Stimulated activated CD4-positive, alpha-beta T cell treated with anti-CD3 and anti-CD28 coated beads, TNF-alpha, amount 100 ng/mL, for 4 hours (primary cell): ENCODE measurements at regions not wholly inside any gene's neighbourhood (a gene's known extent, or its start where the extent isn't known, plus 50 kb on each side); places are given as distances from the start of the nearest gene placed in this dataset.

Source experiments
- DNase-seq, 3 experiments: peaks; one replicate each; pipeline ENCODE4 v3.0.0-alpha.2; 2020; ENCODE audit warnings: low read depth in 3 of 3

- no peak for DNase-seq
Observed at GRCh38 chr14:54090274-54090673, 133.6 kb upstream of the BMP4 start.

- DNase-seq: no peak
Observed at GRCh38 chr14:54094765-54095164, 138.1 kb upstream of the BMP4 start.

- DNase-seq: no peak
Observed at GRCh38 chr14:54098536-54098935, 141.9 kb upstream of the BMP4 start.

DNA sequence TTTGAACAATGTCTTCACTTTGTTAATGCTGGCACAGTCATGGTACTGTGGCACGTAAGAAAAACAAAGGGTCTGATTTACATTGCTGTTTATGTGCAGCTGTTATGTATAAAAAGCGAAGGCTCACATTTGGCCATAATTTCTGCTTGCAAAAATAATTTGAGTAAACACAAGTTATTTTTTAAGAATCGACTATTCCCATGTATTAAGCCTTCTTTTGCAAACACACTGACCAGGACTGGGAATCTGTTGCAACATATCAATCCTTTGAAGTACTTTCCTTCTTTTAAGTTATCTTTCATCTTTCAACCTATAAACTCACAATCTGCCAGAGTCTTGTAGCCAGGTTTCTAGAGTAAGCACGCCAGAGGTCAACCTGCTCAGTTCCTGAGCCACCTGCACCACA is 145.4 kb upstream of the BMP4 start:
- DNase-seq: no peak

DNA sequence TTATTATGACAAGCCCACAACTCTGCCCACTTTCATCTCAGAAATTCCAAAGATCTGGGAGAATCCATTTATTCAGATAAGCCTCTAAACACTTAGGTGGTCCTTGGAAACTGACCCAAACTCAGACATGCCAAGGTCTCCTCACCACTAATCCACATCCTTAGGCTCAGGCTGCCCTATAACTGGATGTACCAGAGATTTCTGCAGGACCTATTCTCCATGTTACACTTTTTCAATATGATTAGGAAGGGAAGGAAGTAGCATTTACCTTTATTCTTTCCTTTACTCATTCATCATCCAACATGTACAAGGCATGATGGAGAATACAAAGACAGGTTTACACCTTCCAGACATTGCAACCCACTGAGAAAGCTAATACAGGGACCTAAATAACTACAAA is 145.9 kb upstream of the BMP4 start:
- no peak for DNase-seq

DNA sequence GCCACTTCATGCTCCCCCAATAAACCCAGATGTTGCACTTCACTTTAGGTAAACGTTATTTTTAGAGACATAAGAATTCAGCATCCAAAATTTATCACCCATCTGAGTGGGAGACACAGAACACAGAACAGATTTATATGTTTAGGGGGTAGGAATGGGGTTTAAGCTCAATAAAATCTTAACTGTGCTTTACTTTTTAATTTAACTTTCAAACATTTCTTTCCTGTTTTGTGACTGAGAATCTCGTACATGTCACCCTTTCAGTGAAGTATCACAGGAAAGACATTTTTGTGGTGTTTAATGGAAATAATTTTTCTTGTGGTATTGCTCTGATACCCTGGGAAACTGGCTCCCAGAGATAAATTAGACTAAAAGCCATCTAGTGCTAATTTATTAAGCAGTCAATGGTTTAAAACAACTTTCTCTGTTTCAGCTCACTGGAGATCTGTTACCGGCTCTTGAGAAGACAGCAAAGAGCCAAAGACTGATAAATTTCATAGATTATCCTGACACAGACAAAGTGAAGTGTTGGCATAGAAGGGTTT is 148.0 kb upstream of the BMP4 start:
- DNase-seq: no peak

GRCh38 chr14:54105406-54105805 is 148.8 kb upstream of the BMP4 start:
- DNase-seq: no peak

GRCh38 chr14:54105898-54106297 is 149.3 kb upstream of the BMP4 start:
- DNase-seq: no peak

- no peak for DNase-seq
Observed at GRCh38 chr14:54106661-54107377, 150.2 kb upstream of the BMP4 start.

DNA sequence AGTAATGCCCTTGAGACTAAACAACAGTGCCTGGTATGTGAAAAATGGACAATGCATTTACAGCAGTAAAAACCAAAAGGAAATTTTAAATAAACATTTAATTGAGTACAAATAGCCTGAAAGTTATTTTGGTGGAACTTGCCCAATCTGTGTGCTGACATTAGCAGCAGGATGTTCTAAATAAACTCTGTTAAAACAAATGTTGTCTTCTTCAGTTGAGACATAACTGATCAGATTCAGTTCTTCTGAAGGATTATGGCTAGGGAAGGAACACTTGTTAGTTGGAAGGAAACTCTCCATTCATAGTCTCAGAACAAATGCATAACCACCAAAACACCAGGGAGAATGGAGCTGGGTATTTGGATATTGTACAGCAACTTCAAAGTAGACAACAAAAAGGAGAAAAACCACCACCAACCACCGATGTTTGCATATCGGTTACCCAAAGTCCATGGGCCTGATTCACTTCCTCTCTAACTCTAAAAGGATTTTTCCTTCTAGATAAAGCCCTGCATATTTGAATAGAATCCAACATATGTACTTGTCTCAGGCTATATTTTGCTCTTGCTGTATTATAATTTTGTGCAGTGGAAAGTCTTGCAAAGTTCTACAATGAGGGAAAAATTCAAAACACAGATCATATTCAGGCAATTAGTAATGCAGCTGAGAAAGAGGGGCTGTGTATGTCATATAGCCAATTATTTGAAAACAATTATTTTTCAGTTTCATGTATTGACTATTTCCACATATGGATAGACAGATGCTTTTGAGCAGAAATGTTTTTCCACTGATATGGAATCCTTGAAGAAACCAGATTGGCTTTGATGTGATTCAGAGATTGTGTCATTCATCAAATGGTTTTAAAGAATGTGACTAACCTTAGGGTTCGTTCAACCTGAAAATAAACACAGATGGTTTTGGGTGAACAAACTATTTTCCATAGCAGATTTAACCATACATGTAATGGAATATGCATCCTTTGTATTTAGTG is 152.2 kb upstream of the BMP4 start:
- no peak for DNase-seq

DNA sequence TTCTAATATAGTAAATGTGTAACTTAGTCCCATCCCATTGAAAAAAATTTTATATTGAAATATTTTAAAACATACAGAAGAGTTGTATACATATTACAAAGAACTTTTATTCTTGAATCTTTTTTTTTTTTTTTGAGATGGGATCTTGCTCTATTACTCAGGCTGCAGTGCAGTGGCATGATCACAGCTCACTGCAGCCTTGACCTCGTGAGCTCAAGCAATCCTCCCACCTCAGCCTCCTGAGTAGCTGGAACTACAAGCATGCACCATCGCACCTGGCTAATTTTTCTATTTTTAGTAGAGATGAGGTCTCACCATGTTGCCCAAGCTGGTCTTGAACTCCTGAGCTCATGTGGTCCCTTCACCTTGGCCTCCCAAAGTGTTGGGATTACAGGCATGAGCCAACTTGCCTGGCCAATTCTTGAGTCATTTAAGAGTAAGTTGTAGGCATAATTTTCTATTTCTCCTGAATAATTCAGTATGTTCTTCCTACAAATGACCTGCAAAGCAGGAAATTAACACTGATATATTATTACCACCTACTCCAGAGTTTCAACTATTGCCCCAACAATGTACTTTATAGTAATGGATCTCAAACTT is 153.0 kb upstream of the BMP4 start:
- no peak for DNase-seq

DNA sequence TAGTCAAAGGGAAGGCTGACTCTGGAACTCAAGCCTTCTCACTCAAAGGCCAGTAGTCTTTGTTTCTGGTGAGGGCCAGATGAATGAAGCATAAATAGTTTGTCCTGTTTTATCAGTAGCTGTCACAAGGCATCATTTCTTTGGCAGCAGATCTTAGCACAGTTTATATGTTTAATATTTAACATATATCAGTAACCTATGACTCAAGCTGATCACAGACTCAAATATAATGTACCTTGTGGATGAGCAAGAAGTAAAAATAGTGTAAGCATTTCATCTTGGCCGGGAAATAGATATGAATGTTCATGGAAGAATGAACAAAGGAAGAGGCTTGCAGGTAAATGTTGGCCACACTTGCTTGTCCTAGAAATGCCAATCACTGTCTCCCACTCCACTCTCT is 158.3 kb upstream of the BMP4 start:
- DNase-seq: no peak

DNA sequence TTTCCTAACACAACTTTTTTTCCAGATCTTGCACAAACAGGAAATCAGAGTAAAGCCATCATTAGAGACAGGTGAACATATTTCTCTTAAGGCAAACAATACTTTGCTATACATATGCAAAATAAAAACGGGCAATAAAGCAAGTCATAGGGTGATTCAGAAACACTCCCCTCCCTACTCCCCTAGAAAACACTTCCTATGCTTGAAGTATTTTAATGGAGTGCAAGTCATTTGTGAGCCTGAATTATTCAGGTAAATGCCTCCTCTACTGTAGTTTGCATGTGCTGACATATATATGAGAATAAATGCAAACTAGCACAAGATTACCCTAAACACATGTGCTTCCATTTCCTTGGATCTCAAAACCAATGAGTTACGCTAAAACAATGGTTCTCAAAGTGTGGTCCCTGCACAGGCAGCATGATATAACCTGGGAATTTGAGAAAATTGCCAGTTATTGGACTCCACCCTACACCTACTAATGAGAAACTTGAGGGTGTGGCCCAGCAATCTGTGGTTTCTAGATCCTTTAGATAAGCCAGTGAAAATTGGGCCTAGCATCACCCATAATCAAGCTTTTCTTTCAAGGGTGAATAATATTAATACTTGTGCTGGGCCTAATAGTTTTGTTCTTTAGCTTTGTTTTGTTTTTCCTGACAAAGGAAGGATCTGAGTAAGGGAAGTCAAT is 159.7 kb upstream of the BMP4 start:
- no peak for DNase-seq

GRCh38 chr14:54116972-54117371 is 160.3 kb upstream of the BMP4 start:
- no peak for DNase-seq

DNA sequence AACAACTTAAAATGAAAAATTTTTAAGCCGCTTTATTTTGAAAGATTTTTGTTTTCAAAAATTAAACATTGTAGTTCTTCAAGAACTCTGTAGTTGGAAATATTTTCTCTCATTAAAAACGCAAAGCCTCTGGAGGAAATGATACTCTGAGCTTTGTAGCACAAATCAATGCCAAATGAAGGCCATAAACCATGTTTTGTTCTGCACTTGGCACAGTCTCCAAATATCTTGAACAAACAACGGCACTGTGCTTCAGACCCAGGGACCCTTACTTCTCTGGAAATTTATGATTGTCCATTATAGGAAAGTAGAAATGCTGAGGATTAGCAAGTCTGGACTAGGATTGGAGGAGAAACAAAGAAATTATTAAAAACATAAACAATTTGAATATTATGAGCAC is 160.8 kb upstream of the BMP4 start:
- no peak for DNase-seq

DNA sequence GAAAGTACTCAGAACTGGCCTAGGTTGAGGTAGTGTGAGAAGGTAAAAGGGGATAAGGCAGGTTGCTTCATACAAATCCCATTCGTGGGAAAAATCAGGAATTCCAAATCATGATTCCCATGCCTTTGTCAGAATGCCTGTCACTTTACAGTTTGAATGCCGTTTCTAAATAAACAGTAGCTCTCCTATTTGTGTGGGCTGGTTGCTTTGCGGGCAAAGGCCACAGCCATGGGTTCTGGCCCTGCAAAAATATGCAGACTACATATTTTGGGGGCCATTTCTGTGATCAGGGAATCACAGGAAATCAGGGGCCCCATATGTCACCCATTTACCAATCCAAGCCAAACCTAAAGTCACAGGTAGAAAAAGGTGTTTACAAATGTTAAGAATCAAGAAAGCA is 161.3 kb upstream of the BMP4 start:
- no peak for DNase-seq

GRCh38 chr14:54120260-54120659 is 163.6 kb upstream of the BMP4 start:
- no peak for DNase-seq

- DNase-seq: no peak
Observed at GRCh38 chr14:54121466-54122027, 164.9 kb upstream of the BMP4 start.

- DNase-seq: no peak
Observed at GRCh38 chr14:54123841-54124240, 167.2 kb upstream of the BMP4 start.

DNA sequence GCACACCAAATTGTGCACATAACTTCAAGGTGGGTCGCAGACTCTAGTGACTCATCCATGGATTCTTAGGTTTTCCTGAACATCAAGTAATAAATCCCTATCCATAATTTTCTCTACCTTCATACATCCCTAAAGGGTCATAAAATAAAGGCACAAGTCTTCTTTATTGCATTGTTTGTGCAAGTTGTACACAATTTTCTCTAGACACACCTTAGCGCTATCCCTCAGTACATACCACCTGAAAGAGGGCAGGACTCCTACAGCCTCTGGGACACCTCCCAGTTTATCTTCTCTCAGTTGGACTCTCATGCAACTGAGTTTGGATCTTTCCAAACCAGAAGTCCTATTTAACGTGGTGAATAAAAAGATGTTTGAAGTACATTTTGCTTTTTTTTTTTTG is 168.5 kb upstream of the BMP4 start:
- no peak for DNase-seq

- no peak for DNase-seq
Observed at GRCh38 chr14:54126947-54127346, 170.3 kb upstream of the BMP4 start.
